Suprapubic skin (tissue), 4 donors: ENCODE measurements at regions not wholly inside any gene's neighbourhood (a gene's known extent, or its start where the extent isn't known, plus 50 kb on each side); places are given as distances from the start of the nearest gene placed in this dataset.

ENCODE experiments used
- DNase-seq, 2 donors: peaks; one replicate each; pipeline ENCODE4 v3.0.0-alpha.2; 2019; ENCODE audit warnings: low spot score in 2 of 2
- H3K27ac ChIP-seq: fragments of 200-600 bp; sonication (generic); one replicate; pipeline ENCODE4 v1.5.1; 2019
- H3K27me3 ChIP-seq: fragments of 200-600 bp; sonication (generic); one replicate; pipeline ENCODE4 v1.5.1; 2019
- H3K36me3 ChIP-seq: fragments of 200-600 bp; sonication (generic); one replicate; pipeline ENCODE4 v1.5.1; 2019
- H3K4me1 ChIP-seq: fragments of 200-600 bp; sonication (generic); one replicate; pipeline ENCODE4 v1.5.1; 2019
- H3K4me3 ChIP-seq: fragments of 200-600 bp; sonication (generic); one replicate; pipeline ENCODE4 v1.5.1; 2019; ENCODE audit warnings: mild to moderate bottlenecking
- H3K9me3 ChIP-seq: fragments of 200-600 bp; sonication (generic); one replicate; pipeline ENCODE4 v1.5.1; 2019
- EP300 ChIP-seq: sonication (generic); formaldehyde crosslinking; IDR thresholded peaks from one replicate; pipeline ENCODE4 v1.6.1; 2017; ENCODE audit warnings: antibody characterized with exemption
- POLR2A ChIP-seq, 2 donors: fragments of 450-650 bp; IDR thresholded peaks; one replicate each; pipeline ENCODE4 v1.6.1; 2017; ENCODE audit warnings: antibody characterized with exemption in 2 of 2, mild to moderate bottlenecking in 2 of 2, moderate library complexity in 2 of 2
- POLR2AphosphoS5 ChIP-seq, 3 donors: sonication (generic); formaldehyde crosslinking; IDR thresholded peaks; one replicate each; pipeline ENCODE4 v1.6.1; 2017; ENCODE audit warnings: antibody characterized with exemption in 3 of 3
- WGBS: methylation state at CpG from one replicate; pipeline ENCODE4 v1.1.5; 2018; 5-methylcytosine and 5-hydroxymethylcytosine counted together
- TF ChIP-seq, protein P1 (sequence below), 2 donors: fragments of 200-600 bp in 1 of 2; fragments of 450-650 bp in 1 of 2; sonication (generic) in 1 of 2; IDR thresholded peaks; one replicate each; pipeline ENCODE4 v1.5.1; 2016 to 2019; ENCODE audit warnings: antibody characterized with exemption in 2 of 2, mild to moderate bottlenecking in 1 of 2, moderate library complexity in 1 of 2

DNA sequence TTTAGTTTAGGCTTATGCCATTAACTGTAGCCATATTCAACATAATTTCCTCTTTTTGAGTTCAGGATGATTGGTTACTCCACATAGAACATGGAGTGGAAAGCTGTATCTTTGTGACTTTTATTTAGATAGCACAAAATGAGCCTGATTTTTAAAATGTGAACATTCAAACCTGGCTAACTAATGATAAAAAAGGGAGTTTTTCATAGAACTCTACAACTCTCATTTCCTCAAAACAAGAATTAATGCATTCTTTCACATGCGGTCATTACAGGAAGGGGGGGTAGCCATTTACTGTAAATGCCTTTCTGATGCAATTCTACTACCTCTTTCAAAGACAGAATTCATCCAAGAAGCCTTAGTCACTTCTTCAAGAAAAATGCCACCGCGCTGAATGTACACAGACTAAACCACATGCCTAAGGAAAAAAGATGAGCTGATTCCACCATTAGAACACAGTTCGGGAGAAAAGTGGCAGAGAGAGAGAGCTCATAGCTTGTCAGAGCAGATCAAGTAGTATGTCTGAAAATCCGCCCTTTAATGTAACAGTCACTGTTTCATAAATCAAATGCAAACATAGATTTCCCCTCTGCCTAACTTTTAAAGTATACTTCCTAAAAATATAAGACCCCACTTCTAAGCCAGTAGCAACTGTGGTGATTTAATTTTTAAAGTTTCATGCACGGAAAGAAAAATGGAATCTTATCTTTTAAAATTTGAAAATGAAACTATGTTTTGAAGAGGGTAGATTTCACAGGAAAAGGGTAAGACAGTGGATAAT is 226.4 kb upstream of the KLF14 start:
- Histone ChIP-seq H3K36me3 (peaks cover 4% of the 10 kb centered on the region), H3K27me3 (no peaks in the 10 kb centered on the region), H3K4me1 (peaks cover 31% of the 10 kb centered on the region)

GRCh38 chr7:130961128-130961601 is 227.2 kb upstream of the KLF14 start:
- H3K27ac ChIP-seq, result peak overlapping the region; percentile 13
- H3K4me1 ChIP-seq, result peaks cover 31% of the 10 kb centered on the region
- H3K36me3 ChIP-seq, result peaks cover 6% of the 10 kb centered on the region
- no peak for DNase-seq
- 51% methylated on average over 9 of the region's 9 CpGs for WGBS
- H3K9me3 ChIP-seq, result no peaks in the 10 kb centered on the region
- no peaks in the 10 kb centered on the region for H3K27me3 ChIP-seq
- H3K4me3 ChIP-seq, result no peak overlapping the region
- no peak for TF ChIP-seq EP300
- no peak for TF ChIP-seq POLR2AphosphoS5 (IDR thresholded peaks at IDR 0.05)
- no peak for TF ChIP-seq POLR2A (IDR thresholded peaks at IDR 0.05)
- TF ChIP-seq, protein P1, sequence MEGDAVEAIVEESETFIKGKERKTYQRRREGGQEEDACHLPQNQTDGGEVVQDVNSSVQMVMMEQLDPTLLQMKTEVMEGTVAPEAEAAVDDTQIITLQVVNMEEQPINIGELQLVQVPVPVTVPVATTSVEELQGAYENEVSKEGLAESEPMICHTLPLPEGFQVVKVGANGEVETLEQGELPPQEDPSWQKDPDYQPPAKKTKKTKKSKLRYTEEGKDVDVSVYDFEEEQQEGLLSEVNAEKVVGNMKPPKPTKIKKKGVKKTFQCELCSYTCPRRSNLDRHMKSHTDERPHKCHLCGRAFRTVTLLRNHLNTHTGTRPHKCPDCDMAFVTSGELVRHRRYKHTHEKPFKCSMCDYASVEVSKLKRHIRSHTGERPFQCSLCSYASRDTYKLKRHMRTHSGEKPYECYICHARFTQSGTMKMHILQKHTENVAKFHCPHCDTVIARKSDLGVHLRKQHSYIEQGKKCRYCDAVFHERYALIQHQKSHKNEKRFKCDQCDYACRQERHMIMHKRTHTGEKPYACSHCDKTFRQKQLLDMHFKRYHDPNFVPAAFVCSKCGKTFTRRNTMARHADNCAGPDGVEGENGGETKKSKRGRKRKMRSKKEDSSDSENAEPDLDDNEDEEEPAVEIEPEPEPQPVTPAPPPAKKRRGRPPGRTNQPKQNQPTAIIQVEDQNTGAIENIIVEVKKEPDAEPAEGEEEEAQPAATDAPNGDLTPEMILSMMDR (IDR thresholded peaks at IDR 0.05), result no peak

More for the DNA sequence above, 226.4 kb upstream of the KLF14 start:
- TF ChIP-seq, protein P1 (IDR thresholded peaks at IDR 0.05), result no peak
- TF ChIP-seq POLR2A (IDR thresholded peaks at IDR 0.05) (no peak), POLR2AphosphoS5 (IDR thresholded peaks at IDR 0.05) (no peak), EP300 (no peak)
- Histone ChIP-seq H3K27ac (peak overlapping the region; percentile 13), H3K4me3 (no peak overlapping the region), H3K9me3 (no peaks in the 10 kb centered on the region)
- DNase-seq, result no peak
- 49% methylated on average over 6 of the region's 6 CpGs for WGBS

DNA sequence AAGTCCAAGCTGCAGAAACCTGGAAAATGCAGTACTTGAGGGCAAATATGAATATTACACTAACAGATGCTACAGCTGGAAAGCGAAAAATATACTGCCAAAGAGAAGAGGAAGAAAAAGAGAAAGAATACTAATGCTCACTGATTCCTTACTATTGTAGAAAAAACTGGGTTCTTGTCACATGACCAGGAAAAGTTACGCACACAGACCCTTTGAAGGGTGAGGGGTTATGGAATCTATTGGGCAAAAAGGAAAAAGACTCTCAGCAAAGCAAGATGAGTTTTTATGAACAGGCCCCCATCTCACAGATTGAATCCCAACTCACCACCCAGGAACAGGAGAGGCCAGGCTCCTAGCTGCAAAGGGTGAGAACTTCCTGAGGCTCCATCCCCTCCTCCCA is 228.1 kb upstream of the KLF14 start:
- H3K27ac ChIP-seq, result no peak overlapping the region
- no peak for TF ChIP-seq POLR2AphosphoS5 (IDR thresholded peaks at IDR 0.05)
- no peak for TF ChIP-seq EP300
- TF ChIP-seq, protein P1 (IDR thresholded peaks at IDR 0.05), result no peak
- no peak overlapping the region for H3K4me3 ChIP-seq
- peaks cover 14% of the 10 kb centered on the region for H3K36me3 ChIP-seq
- no peaks in the 10 kb centered on the region for H3K27me3 ChIP-seq
- peaks cover 26% of the 10 kb centered on the region for H3K4me1 ChIP-seq
- WGBS, result 89% methylated on average over 2 of the region's 2 CpGs
- H3K9me3 ChIP-seq, result no peaks in the 10 kb centered on the region
- no peak for DNase-seq

- TF ChIP-seq, protein P1 (IDR thresholded peaks at IDR 0.05), result no peak
- no peak for TF ChIP-seq POLR2A (IDR thresholded peaks at IDR 0.05)
- TF ChIP-seq EP300, result no peak
- no peak for TF ChIP-seq POLR2AphosphoS5 (IDR thresholded peaks at IDR 0.05)
- Histone ChIP-seq H3K9me3 (no peaks in the 10 kb centered on the region), H3K4me3 (no peak overlapping the region), H3K36me3 (peaks cover 14% of the 10 kb centered on the region), H3K27ac (no peak overlapping the region), H3K27me3 (no peaks in the 10 kb centered on the region), H3K4me1 (peaks cover 24% of the 10 kb centered on the region)
- 93% methylated on average over 5 of the region's 5 CpGs for WGBS
- no peak for DNase-seq
Measured at GRCh38 chr7:130963339-130963738, 229.3 kb upstream of the KLF14 start.

GRCh38 chr7:130965515-130965914 is 231.5 kb upstream of the KLF14 start:
- Histone ChIP-seq H3K4me3 (no peak overlapping the region), H3K36me3 (peaks cover 14% of the 10 kb centered on the region), H3K9me3 (no peaks in the 10 kb centered on the region), H3K4me1 (peaks cover 18% of the 10 kb centered on the region), H3K27ac (no peak overlapping the region), H3K27me3 (no peaks in the 10 kb centered on the region)
- TF ChIP-seq, protein P1 (IDR thresholded peaks at IDR 0.05), result no peak
- TF ChIP-seq EP300 (no peak), POLR2AphosphoS5 (IDR thresholded peaks at IDR 0.05) (no peak), POLR2A (IDR thresholded peaks at IDR 0.05) (no peak)
- DNase-seq, result no peak
